ENCODE measurements at regions not wholly inside any gene's neighbourhood (a gene's known extent, or its start where the extent isn't known, plus 50 kb on each side); places are given as distances from the start of the nearest gene placed in this dataset.

DNA sequence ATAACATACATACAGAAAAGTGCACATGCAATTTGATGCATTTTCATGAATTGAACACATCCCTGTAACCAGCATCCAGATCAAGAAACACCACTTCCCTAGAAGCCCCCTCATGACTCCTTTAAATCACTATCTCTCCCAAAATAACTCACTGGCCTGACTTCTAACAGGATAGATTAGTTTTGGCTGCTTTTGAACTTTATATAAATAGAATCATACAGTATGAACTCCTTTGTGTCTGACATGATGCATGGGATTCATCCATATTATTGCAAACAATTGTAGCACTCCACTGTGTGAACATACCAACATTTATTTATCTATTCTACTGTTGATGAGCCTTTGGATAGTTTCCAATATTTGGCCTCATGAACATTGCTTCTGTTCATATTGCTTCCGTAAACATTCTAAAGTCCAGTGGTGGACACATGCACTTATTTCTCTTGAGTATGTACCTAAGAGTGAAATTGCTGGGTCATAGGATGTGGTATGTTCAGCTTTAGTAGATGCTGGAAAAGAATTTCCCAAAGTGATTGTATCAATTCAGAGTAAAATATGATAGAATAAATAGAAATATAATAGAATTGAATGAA lies 148.7 kb upstream of the GDNF start:
- 82 to 87% (median 86%) methylated on average over 1 of the region's 1 CpG for WGBS, 4 donors
- Histone ChIP-seq H3K9me3 (replicated peaks in 1 of 3) (no peaks in the 10 kb centered on the region), H3K36me3 (replicated peaks in 1 of 2) (no peaks in the 10 kb centered on the region), H3K4me3 (no peak overlapping the region), H3K27me3 (no peaks in the 10 kb centered on the region), H3K27ac (no peak overlapping the region), H3K4me1 (replicated peaks in 1 of 2) (peaks cover 0 to 4% of the 10 kb centered on the region in 2 donors)
- TF ChIP-seq, protein P1, sequence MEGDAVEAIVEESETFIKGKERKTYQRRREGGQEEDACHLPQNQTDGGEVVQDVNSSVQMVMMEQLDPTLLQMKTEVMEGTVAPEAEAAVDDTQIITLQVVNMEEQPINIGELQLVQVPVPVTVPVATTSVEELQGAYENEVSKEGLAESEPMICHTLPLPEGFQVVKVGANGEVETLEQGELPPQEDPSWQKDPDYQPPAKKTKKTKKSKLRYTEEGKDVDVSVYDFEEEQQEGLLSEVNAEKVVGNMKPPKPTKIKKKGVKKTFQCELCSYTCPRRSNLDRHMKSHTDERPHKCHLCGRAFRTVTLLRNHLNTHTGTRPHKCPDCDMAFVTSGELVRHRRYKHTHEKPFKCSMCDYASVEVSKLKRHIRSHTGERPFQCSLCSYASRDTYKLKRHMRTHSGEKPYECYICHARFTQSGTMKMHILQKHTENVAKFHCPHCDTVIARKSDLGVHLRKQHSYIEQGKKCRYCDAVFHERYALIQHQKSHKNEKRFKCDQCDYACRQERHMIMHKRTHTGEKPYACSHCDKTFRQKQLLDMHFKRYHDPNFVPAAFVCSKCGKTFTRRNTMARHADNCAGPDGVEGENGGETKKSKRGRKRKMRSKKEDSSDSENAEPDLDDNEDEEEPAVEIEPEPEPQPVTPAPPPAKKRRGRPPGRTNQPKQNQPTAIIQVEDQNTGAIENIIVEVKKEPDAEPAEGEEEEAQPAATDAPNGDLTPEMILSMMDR (IDR thresholded peaks at IDR 0.05) = no peak
- TF ChIP-seq POLR2A (IDR thresholded peaks at IDR 0.05) = no peak
- no peak for DNase-seq
- intact Hi-C loops (cut with DNase I) = no loop called here

DNA sequence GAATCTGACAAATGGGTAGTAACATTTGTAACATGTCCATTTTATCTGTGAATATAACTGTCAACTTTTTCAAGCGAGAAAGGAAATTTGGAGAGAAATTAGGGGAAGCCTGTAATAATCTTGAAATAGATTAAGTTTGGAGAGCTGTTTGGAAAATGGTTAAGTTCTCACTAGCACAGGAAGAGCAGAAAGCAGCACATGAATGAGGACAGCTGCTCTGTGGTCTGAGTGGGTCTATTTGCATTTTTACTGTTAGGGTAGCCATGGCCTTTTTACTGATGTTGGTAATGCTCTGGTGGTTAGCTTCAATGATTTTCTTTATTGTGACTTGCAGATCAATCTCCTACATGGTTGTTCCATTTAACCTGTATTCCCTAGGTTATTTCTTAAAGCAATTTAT lies 144.5 kb upstream of the GDNF start:
- DNase-seq = no peak
- Histone ChIP-seq H3K36me3 (replicated peaks in 1 of 2) (no peaks in the 10 kb centered on the region), H3K4me3 (no peak overlapping the region), H3K9me3 (replicated peaks in 1 of 3) (no peaks in the 10 kb centered on the region), H3K4me1 (replicated peaks in 1 of 2) (no peaks in the 10 kb centered on the region), H3K27me3 (no peaks in the 10 kb centered on the region), H3K27ac (no peak overlapping the region)
- TF ChIP-seq POLR2A (IDR thresholded peaks at IDR 0.05) = no peak
- TF ChIP-seq, protein P1 (IDR thresholded peaks at IDR 0.05) = no peak
- 56 to 69% (median 62%) methylated on average over 1 of the region's 1 CpG for WGBS, 4 donors
- intact Hi-C loops (cut with DNase I) = no loop called here

DNA sequence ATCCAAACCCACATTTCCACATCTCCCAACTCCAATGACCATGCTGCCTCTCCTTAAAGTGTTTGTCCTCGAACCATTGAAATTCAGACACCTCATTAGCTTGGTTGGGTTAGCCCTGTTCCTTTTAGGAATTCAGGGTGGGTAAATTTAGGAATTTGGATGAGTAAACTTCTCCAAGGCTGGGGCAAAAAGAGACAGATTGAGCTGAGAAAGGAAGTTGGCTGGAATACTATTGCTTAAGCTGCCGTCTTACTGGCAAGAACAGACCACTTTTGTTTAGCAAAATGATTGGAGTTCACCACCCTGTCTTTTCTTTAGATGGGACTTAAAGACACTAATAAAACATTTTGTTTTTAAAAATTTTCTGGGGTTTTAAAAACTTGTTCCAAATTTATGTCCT lies 143.6 kb upstream of the GDNF start:
- intact Hi-C loops (cut with DNase I) = no loop called here
- Histone ChIP-seq H3K9me3 (replicated peaks in 1 of 3) (no peaks in the 10 kb centered on the region), H3K36me3 (replicated peaks in 1 of 2) (no peaks in the 10 kb centered on the region), H3K27ac (no peak overlapping the region), H3K27me3 (no peaks in the 10 kb centered on the region), H3K4me1 (replicated peaks in 1 of 2) (no peaks in the 10 kb centered on the region), H3K4me3 (no peak overlapping the region)
- 44 to 64% (median 53%) methylated on average over 2 of the region's 2 CpGs for WGBS, 4 donors
- DNase-seq = no peak
- TF ChIP-seq, protein P1 (IDR thresholded peaks at IDR 0.05) = no peak
- TF ChIP-seq POLR2A (IDR thresholded peaks at IDR 0.05) = no peak

DNA sequence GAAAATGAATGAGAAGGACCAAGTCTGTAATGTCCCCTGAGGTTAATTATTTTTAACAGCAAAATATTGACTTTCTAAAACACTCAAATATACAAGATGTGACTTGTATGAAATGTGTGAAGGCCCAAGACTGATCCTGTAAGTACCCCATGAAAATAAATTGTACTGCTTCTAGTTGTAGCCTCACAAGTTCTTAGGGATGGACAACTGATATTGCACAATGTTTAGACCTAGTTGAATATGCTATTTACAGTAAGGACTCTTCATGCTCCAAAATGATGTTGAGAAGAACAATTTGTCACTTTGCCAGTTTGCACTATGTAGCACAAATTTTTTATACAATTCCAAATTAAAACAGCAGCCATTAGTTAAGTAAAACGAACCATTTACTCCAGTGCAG lies 139.7 kb upstream of the GDNF start:
- Histone ChIP-seq H3K36me3 (replicated peaks in 1 of 2) (no peaks in the 10 kb centered on the region), H3K4me1 (replicated peaks in 1 of 2) (no peaks in the 10 kb centered on the region), H3K27ac (no peak overlapping the region), H3K4me3 (no peak overlapping the region), H3K27me3 (no peaks in the 10 kb centered on the region), H3K9me3 (replicated peaks in 1 of 3) (no peaks in the 10 kb centered on the region)
- WGBS, 4 donors = 61 to 90% (median 74%) methylated on average over 1 of the region's 1 CpG
- intact Hi-C loops (cut with DNase I) = no loop called here
- DNase-seq = no peak
- TF ChIP-seq POLR2A (IDR thresholded peaks at IDR 0.05) = no peak
- TF ChIP-seq, protein P1 (IDR thresholded peaks at IDR 0.05) = no peak

All from adrenal gland (tissue), 9 donors.